Retinal pigment epithelial cell (primary cell): ENCODE measurements at regions not wholly inside any gene's neighbourhood (a gene's known extent, or its start where the extent isn't known, plus 50 kb on each side); places are given as distances from the start of the nearest gene placed in this dataset.

Source experiments
- DNase-seq: peaks from one replicate; pipeline ENCODE4 v3.0.0-alpha.2; 2010; ENCODE audit warnings: low read depth
- H3K4me3 ChIP-seq: 2 replicates; pipeline ENCODE4 v1.5.1; 2011; ENCODE audit warnings: mild to moderate bottlenecking, low read length, control low read depth, moderate library complexity
- TF ChIP-seq, protein P1 (sequence below): conservative IDR thresholded peaks from 2 replicates; pipeline ENCODE4 v1.5.1; 2011; ENCODE audit warnings: low read depth, low read length, control low read depth, inconsistent platforms

DNA sequence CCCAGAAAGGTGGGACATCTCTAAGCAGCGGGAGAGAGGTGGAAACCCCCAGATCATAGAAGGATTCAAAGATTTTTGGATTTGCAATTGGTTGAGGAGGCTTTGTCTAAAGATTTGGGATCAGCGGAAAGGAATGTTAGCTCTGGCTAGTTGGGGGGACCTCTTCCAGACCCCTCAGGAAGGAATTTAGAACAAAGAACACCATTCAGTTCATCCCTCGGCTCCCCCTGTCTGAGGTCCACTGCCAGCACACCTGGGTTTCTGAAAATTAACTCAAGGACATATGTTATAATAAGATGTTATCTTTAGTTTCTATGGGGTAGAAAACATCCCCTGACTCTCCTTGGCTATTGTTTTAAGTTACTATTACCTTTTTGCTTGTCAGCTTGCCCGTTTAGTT lies 163.6 kb downstream of the CEP135 start:
- TF ChIP-seq, protein P1, sequence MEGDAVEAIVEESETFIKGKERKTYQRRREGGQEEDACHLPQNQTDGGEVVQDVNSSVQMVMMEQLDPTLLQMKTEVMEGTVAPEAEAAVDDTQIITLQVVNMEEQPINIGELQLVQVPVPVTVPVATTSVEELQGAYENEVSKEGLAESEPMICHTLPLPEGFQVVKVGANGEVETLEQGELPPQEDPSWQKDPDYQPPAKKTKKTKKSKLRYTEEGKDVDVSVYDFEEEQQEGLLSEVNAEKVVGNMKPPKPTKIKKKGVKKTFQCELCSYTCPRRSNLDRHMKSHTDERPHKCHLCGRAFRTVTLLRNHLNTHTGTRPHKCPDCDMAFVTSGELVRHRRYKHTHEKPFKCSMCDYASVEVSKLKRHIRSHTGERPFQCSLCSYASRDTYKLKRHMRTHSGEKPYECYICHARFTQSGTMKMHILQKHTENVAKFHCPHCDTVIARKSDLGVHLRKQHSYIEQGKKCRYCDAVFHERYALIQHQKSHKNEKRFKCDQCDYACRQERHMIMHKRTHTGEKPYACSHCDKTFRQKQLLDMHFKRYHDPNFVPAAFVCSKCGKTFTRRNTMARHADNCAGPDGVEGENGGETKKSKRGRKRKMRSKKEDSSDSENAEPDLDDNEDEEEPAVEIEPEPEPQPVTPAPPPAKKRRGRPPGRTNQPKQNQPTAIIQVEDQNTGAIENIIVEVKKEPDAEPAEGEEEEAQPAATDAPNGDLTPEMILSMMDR, result peak; percentile 22
- H3K4me3 ChIP-seq, result no peak overlapping the region
- DNase-seq, result no peak

DNA sequence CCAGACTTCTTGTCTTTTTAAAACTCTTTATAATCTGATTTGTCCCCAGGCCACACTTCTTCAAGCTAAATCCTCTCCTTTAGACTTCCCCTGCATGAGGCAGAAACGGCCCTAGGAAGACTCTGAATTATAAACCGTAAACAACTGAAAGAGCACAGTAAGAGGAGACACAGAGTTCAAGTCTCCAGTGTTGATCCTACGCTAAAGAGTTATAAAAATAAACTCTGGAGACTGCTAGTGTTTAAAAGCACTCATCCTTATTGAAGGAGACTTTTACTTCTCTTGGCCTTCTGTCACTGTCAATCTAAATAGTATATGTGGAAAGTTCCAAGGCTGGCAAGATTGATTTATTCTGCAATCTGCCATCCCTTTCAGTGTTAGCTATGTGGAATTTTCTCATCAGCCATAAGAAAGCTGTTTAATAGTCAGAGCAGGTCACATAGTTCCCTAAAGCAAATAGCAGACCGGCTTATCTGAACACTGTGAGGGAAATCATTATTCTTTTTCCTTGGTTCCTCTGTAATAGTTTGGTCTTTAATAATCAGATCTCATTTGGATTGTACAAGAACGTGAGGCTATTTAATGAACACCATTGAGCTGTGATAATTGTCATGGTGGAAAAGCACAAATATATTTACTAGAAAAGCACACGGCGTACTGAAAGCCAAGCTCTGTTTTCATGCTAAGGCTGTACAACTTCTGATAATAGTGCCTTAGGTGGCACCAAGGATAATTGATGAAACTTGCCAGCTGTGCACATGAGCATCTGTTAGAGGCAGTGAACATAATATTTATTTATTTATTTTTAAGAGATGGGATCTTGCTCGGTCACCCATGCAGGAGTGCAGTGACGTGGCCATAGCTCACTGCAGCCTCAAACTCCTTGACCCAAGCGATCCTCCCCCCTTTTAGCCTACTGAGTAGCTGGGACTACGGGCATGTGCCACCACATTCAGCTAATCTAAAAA lies 157.7 kb downstream of the CEP135 start:
- H3K4me3 ChIP-seq, result no peak overlapping the region
- TF ChIP-seq, protein P1, result no peak
- no peak for DNase-seq

DNA sequence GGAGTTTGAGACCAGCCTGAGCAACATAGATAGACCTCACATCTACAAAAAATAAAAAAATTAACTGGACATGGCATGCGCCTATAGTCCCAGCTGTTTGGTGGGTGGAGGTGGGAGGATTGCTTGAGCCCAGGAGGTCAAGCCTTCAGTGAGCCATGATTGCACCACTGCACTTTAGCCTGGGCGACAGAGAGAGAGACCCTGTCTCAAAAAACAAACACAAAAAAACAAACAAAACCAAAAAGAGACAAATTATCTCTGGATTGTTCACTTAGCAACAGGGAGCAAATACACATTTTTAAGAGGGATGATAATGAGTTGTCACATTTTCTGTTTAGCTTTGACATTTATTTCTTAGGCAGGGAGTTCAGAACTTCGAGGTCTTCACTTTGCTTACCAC lies 155.4 kb downstream of the CEP135 start:
- H3K4me3 ChIP-seq, result no peak overlapping the region
- no peak for DNase-seq
- TF ChIP-seq, protein P1, result no peak

DNA sequence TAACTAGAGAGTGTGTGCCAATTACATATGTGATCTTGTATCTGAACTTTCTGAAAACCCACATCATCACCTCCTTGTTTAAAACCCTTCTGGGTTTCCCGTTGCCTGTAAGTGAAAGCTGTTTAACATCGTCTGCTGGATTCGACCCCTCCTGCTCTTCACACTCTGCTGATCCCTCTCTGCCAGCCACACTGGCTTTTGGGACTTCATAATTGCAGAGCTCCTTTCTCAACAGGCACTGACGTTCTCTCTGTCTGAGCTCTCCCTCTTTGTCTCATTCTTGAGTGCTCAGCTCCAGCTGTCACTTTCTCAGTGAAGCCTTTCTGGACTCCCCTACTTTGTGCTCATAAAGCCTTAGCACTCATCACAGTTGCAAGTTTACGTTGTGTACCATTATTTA lies 153.9 kb downstream of the CEP135 start:
- no peak for DNase-seq
- H3K4me3 ChIP-seq, result no peak overlapping the region
- TF ChIP-seq, protein P1, result no peak

DNA sequence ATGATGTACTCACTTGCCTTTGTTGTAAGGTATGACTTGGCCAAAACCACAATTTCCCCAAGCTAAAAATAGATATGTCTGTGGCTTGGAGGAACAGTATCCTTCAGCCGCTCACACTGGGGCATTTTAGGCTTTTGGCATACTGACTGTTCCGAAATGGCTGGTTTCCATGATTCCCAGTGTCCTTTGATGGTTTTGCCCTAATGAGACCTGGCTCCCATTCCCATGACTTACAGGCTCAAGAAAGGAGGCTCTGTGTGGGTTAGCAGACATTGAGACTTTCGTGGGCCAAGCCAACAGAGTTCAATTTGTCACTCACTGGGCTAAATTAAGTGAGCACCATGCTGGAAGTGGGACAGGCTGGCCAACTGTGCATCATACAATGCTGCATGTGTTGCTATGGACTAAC lies 150.6 kb downstream of the CEP135 start:
- H3K4me3 ChIP-seq, result no peak overlapping the region
- DNase-seq, result no peak
- TF ChIP-seq, protein P1, result no peak

DNA sequence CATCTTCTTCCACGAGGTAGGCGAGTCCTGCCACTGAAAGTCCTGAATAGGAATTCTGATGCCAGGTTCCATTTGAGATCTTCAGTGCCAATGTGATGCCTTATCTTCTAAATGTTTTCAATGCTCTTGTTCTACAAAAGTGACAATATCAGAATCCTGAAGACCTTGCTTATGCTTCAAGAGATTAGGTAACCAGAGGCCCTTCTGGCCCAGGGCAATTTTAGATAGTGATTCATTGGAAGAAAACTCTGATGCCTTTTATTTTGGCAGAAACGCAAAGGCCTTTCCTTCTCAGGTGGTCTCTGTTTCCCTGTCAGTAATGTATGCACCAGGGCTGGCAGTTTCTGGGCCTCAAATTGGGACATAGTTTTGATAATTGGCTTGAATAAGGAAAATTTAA lies 144.8 kb downstream of the CEP135 start:
- H3K4me3 ChIP-seq, result no peak overlapping the region
- TF ChIP-seq, protein P1, result no peak

DNA sequence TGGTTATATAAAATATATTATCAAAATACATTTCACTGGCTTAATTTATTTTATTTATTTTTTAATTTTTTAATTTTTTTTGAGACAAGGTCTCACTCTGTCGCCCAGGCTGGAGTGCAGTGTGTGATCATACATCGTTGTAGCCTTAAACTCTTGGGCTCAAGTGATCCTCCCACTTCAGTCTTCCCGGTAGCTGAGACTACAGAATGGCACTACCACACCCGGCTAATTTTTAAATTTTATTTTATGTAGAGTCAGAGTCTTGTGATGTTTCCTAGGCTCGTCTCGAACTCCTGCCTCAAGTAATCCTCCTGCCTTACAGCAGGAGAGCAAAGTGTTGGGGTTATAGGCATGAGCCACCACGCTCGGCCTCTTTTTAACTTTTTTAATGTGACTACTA lies 143.8 kb downstream of the CEP135 start:
- TF ChIP-seq, protein P1, result no peak
- H3K4me3 ChIP-seq, result no peak overlapping the region
- no peak for DNase-seq

More for the DNA sequence above, 144.8 kb downstream of the CEP135 start:
- no peak for DNase-seq
